Dendritic cell treated with granulocyte-macrophage colony-stimulating factor and Interleukin-4, amounts not matched to agents 40 ng/mL and 50 ng/mL, for 4 days (primary cell): ENCODE measurements at regions not wholly inside any gene's neighbourhood (a gene's known extent, or its start where the extent isn't known, plus 50 kb on each side); places are given as distances from the start of the nearest gene placed in this dataset.
"Not testable (repeated sequence)": the region's sequence is repeated elsewhere in the genome, so short reads cannot be mapped to it uniquely, and the experiment has no call there.

Experiments used
- H3K27ac Mint-ChIP-seq: one replicate; pipeline ENCODE4 v1.8.0; 2022; ENCODE audit warnings: mild to moderate bottlenecking, mixed read lengths
- H3K27me3 Mint-ChIP-seq: one replicate; pipeline ENCODE4 v1.8.0; 2022; ENCODE audit warnings: mild to moderate bottlenecking, mixed read lengths
- H3K36me3 Mint-ChIP-seq: one replicate; pipeline ENCODE4 v1.8.0; 2022; ENCODE audit warnings: low read depth, mixed read lengths
- H3K4me1 Mint-ChIP-seq: one replicate; pipeline ENCODE4 v1.8.0; 2022; ENCODE audit warnings: low read depth, mixed read lengths
- H3K4me3 Mint-ChIP-seq: one replicate; pipeline ENCODE4 v1.8.0; 2022; ENCODE audit warnings: mild to moderate bottlenecking, moderate library complexity, mixed read lengths
- H3K9me3 Mint-ChIP-seq: one replicate; pipeline ENCODE4 v1.8.0; 2022; ENCODE audit warnings: mixed read lengths
- intact Hi-C: fragments of 100-400 bp; cut with micrococcal nuclease; formaldehyde crosslinking; loops from one replicate; pipeline ENCODE4 v1.15.0; 2022

GRCh38 chr6:167709776-167710336 lies 116.9 kb upstream of the AFDN start:
- H3K27ac Mint-ChIP-seq, H3K36me3 Mint-ChIP-seq, H3K4me1 Mint-ChIP-seq, H3K9me3 Mint-ChIP-seq, intact Hi-C loops, H3K4me3 Mint-ChIP-seq: not testable (repeated sequence)
- H3K27me3 Mint-ChIP-seq, result peaks cover 75% of the 10 kb centered on the region

GRCh38 chr6:167710363-167710920 lies 116.3 kb upstream of the AFDN start:
- H3K27me3 Mint-ChIP-seq, result peaks cover 71% of the 10 kb centered on the region
- H3K36me3 Mint-ChIP-seq, result no peaks in the 10 kb centered on the region
- intact Hi-C loops, result no loop called here
- H3K27ac Mint-ChIP-seq, result no peak overlapping the region
- no peaks in the 10 kb centered on the region for H3K9me3 Mint-ChIP-seq
- no peak overlapping the region for H3K4me3 Mint-ChIP-seq
- H3K4me1 Mint-ChIP-seq, result no peaks in the 10 kb centered on the region

GRCh38 chr6:167711211-167711610 lies 115.5 kb upstream of the AFDN start:
- no peak overlapping the region for H3K27ac Mint-ChIP-seq
- peaks cover 68% of the 10 kb centered on the region for H3K27me3 Mint-ChIP-seq
- intact Hi-C loops, result no loop called here
- no peaks in the 10 kb centered on the region for H3K9me3 Mint-ChIP-seq
- no peaks in the 10 kb centered on the region for H3K4me1 Mint-ChIP-seq
- H3K36me3 Mint-ChIP-seq, result no peaks in the 10 kb centered on the region
- no peak overlapping the region for H3K4me3 Mint-ChIP-seq

GRCh38 chr6:167711768-167712730 lies 114.7 kb upstream of the AFDN start:
- intact Hi-C loops, result no loop called here
- Mint-ChIP-seq H3K4me1 (no peaks in the 10 kb centered on the region), H3K9me3 (no peaks in the 10 kb centered on the region), H3K36me3 (no peaks in the 10 kb centered on the region), H3K27me3 (peaks cover 62% of the 10 kb centered on the region), H3K4me3 (no peak overlapping the region), H3K27ac (no peak overlapping the region)

- Mint-ChIP-seq H3K36me3 (no peaks in the 10 kb centered on the region), H3K27ac (no peak overlapping the region), H3K9me3 (no peaks in the 10 kb centered on the region), H3K4me1 (no peaks in the 10 kb centered on the region), H3K4me3 (no peak overlapping the region), H3K27me3 (peaks cover 55% of the 10 kb centered on the region)
- intact Hi-C loops, result no loop called here
These were observed 113.8 kb upstream of the AFDN start for GRCh38 chr6:167712731-167713475.

GRCh38 chr6:167714152-167714551 lies 112.6 kb upstream of the AFDN start:
- Mint-ChIP-seq H3K4me1 (no peaks in the 10 kb centered on the region), H3K27ac (no peak overlapping the region), H3K9me3 (no peaks in the 10 kb centered on the region), H3K27me3 (peaks cover 47% of the 10 kb centered on the region), H3K36me3 (no peaks in the 10 kb centered on the region), H3K4me3 (no peak overlapping the region)
- intact Hi-C loops, result no loop called here

GRCh38 chr6:167717455-167717854 lies 109.3 kb upstream of the AFDN start:
- Mint-ChIP-seq H3K36me3 (no peaks in the 10 kb centered on the region), H3K27me3 (peaks cover 32% of the 10 kb centered on the region), H3K9me3 (no peaks in the 10 kb centered on the region), H3K4me1 (no peaks in the 10 kb centered on the region), H3K4me3 (no peak overlapping the region), H3K27ac (no peak overlapping the region)
- intact Hi-C loops, result no loop called here

GRCh38 chr6:167717867-167718266 lies 108.8 kb upstream of the AFDN start:
- no peak overlapping the region for H3K27ac Mint-ChIP-seq
- intact Hi-C loops, result no loop called here
- no peak overlapping the region for H3K4me3 Mint-ChIP-seq
- H3K4me1 Mint-ChIP-seq, result no peaks in the 10 kb centered on the region
- H3K36me3 Mint-ChIP-seq, result no peaks in the 10 kb centered on the region
- peaks cover 34% of the 10 kb centered on the region for H3K27me3 Mint-ChIP-seq
- no peaks in the 10 kb centered on the region for H3K9me3 Mint-ChIP-seq

GRCh38 chr6:167719920-167720319 lies 106.8 kb upstream of the AFDN start:
- Mint-ChIP-seq H3K4me3 (no peak overlapping the region), H3K4me1 (no peaks in the 10 kb centered on the region), H3K36me3 (no peaks in the 10 kb centered on the region), H3K27ac (no peak overlapping the region), H3K27me3 (peaks cover 22% of the 10 kb centered on the region), H3K9me3 (no peaks in the 10 kb centered on the region)
- intact Hi-C loops, result no loop called here

- Mint-ChIP-seq H3K4me1 (no peaks in the 10 kb centered on the region), H3K4me3 (no peak overlapping the region), H3K27ac (no peak overlapping the region), H3K9me3 (no peaks in the 10 kb centered on the region), H3K36me3 (no peaks in the 10 kb centered on the region), H3K27me3 (peaks cover 21% of the 10 kb centered on the region)
- intact Hi-C loops, result no loop called here
These were observed 106.0 kb upstream of the AFDN start for GRCh38 chr6:167720456-167721285.

GRCh38 chr6:167721291-167721690 lies 105.4 kb upstream of the AFDN start:
- Mint-ChIP-seq H3K36me3 (no peaks in the 10 kb centered on the region), H3K4me1 (no peaks in the 10 kb centered on the region), H3K4me3 (no peak overlapping the region), H3K9me3 (no peaks in the 10 kb centered on the region), H3K27me3 (peaks cover 19% of the 10 kb centered on the region), H3K27ac (no peak overlapping the region)
- intact Hi-C loops, result no loop called here

GRCh38 chr6:167722634-167723309 lies 103.9 kb upstream of the AFDN start:
- H3K27me3 Mint-ChIP-seq, result peaks cover 18% of the 10 kb centered on the region
- no peaks in the 10 kb centered on the region for H3K9me3 Mint-ChIP-seq
- no peaks in the 10 kb centered on the region for H3K36me3 Mint-ChIP-seq
- H3K4me3 Mint-ChIP-seq, result no peak overlapping the region
- H3K4me1 Mint-ChIP-seq, result no peaks in the 10 kb centered on the region
- intact Hi-C loops, result no loop called here
- no peak overlapping the region for H3K27ac Mint-ChIP-seq

GRCh38 chr6:167726043-167726621 lies 100.6 kb upstream of the AFDN start:
- Mint-ChIP-seq H3K27ac (no peak overlapping the region), H3K36me3 (no peaks in the 10 kb centered on the region), H3K4me1 (no peaks in the 10 kb centered on the region), H3K4me3 (no peak overlapping the region), H3K27me3 (peaks cover 10% of the 10 kb centered on the region), H3K9me3 (no peaks in the 10 kb centered on the region)
- intact Hi-C loops, result no loop called here
